NT2/D1 (cell line): ENCODE measurements at regions not wholly inside any gene's neighbourhood (a gene's known extent, or its start where the extent isn't known, plus 50 kb on each side); places are given as distances from the start of the nearest gene placed in this dataset.
"Not testable (repeated sequence)": the region's sequence is repeated elsewhere in the genome, so short reads cannot be mapped to it uniquely, and the experiment has no call there.

Source experiments
- DNase-seq: peaks from one replicate; pipeline ENCODE4 v3.0.0-alpha.2; 2011; ENCODE audit warnings: low read depth, low spot score
- H3K27me3 ChIP-seq: 2 replicates; pipeline ENCODE4 v1.6.0; 2011; ENCODE audit warnings: mild to moderate bottlenecking; ENCODE audit not compliant: insufficient read length, insufficient read depth
- H3K36me3 ChIP-seq: 2 replicates; pipeline ENCODE4 v1.6.1; 2011; ENCODE audit warnings: mild to moderate bottlenecking, low read length, mixed read lengths; ENCODE audit not compliant: insufficient read depth, insufficient read length
- H3K4me1 ChIP-seq: 2 replicates; pipeline ENCODE4 v1.5.1; 2011; ENCODE audit not compliant: insufficient read depth, insufficient read length
- H3K4me3 ChIP-seq: 2 replicates; pipeline ENCODE4 v1.5.1; 2011; ENCODE audit warnings: low read depth; ENCODE audit not compliant: insufficient read length
- H3K9ac ChIP-seq: 2 replicates; pipeline ENCODE4 v1.6.0; 2011; ENCODE audit warnings: low read depth; ENCODE audit not compliant: insufficient read length
- H3K9me3 ChIP-seq: 2 replicates; pipeline ENCODE4 v1.5.1; 2011; ENCODE audit warnings: mild to moderate bottlenecking, low read length; ENCODE audit not compliant: insufficient read depth
- SUZ12 ChIP-seq: IDR thresholded peaks from 2 replicates; pipeline ENCODE4 v1.6.1; 2011; ENCODE audit not compliant: insufficient read length, insufficient read depth; ENCODE audit errors: extremely low read depth
- YY1 ChIP-seq: IDR thresholded peaks from 2 replicates; pipeline ENCODE4 v1.6.1; 2011; ENCODE audit not compliant: insufficient read length, insufficient read depth
- ZNF274 ChIP-seq: IDR thresholded peaks from 2 replicates; pipeline ENCODE4 v1.6.1; 2011; ENCODE audit warnings: mild to moderate bottlenecking, low read depth, low read length

DNA sequence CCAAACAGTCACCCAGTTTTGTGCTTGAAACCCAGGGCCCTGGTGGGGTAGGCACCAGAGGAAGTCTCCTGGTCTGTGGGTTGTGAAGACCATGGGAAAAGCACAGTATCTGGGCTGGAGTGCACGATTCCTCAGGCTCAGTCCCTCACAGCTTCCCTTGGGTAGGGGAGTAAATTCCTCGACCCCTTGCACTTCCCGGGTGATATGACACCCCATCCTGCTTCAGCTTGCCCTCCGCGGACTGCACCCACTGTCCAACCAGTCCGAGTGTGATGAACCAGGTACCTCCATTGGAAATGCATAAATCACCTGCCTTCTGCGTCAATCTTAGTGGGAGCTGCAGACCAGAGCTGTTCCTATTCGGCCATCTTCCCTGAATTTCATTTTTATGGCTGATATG is 133.9 kb upstream of the KCTD3 start:
- TF ChIP-seq SUZ12 (no peak), YY1 (no peak), ZNF274 (no peak)
- H3K4me1 ChIP-seq, result no peaks in the 10 kb centered on the region
- DNase-seq, result no peak
- no peaks in the 10 kb centered on the region for H3K9me3 ChIP-seq
- H3K27me3 ChIP-seq, result no peaks in the 10 kb centered on the region
- H3K4me3 ChIP-seq, result no peak overlapping the region
- H3K9ac ChIP-seq, result no peak overlapping the region
- H3K36me3 ChIP-seq, result no peaks in the 10 kb centered on the region

DNA sequence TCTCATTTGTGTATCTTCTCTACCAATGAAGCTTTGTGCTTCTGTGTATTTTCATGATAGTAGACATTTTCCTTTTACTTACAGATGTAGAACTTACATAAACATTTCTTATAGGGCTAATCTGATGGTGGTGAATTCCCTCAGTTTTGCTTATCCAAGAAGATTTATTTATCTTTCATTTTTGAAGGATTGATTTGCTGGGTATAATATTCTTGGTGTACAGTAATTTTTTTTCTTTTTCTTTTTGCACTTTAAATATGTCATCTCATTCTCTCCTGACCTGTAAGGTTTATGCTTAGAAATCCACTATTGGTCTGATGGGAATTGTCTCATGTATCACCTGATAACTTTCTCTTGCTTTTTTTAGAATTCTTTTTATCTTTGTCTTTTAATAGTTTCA is 127.6 kb upstream of the KCTD3 start:
- Histone ChIP-seq H3K9me3 (peaks cover 18% of the 10 kb centered on the region), H3K9ac (no peak overlapping the region), H3K4me3 (no peak overlapping the region), H3K4me1 (no peaks in the 10 kb centered on the region), H3K36me3 (no peaks in the 10 kb centered on the region), H3K27me3 (no peaks in the 10 kb centered on the region)
- no peak for DNase-seq
- TF ChIP-seq SUZ12, result no peak
- no peak for TF ChIP-seq ZNF274
- TF ChIP-seq YY1, result no peak

DNA sequence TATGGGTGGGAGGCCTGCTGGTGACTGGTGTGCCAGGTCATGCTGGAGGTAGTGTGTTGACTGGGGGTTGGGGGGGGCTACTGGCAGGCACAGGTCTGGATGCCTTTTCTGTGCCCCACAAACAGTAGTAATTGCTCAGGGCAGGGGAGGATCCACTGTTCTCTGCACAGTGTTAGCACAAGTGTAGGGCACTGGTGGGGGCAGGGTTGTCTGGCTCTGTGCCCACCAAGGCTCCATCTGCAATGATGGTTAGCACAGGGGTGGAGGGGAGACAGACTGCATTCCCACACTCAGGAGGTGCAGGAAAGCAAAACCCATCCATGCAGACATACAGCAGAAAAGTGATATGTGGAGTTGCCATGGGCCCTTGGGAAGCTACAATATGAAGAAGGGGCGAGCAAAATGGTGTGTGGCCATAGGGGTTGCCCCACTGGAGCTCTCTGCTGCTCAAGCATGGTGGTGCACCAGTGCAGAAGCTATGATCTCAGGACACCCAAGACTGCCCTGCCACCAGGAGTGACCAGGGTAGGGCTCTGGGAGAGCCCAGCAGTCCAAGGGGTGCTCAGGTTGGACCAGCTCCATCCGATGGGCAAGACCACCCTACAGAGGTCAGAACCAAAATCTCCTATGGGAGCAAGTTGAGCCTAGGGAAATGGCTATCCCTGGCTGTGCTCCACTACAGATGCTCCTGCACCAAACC is 122.2 kb upstream of the KCTD3 start:
- Histone ChIP-seq H3K9me3 (peaks cover 6% of the 10 kb centered on the region), H3K4me1 (no peaks in the 10 kb centered on the region), H3K4me3 (no peak overlapping the region), H3K9ac (no peak overlapping the region), H3K36me3 (no peaks in the 10 kb centered on the region), H3K27me3 (no peaks in the 10 kb centered on the region)
- TF ChIP-seq YY1 (no peak), SUZ12 (no peak), ZNF274 (no peak)
- DNase-seq, result no peak

DNA sequence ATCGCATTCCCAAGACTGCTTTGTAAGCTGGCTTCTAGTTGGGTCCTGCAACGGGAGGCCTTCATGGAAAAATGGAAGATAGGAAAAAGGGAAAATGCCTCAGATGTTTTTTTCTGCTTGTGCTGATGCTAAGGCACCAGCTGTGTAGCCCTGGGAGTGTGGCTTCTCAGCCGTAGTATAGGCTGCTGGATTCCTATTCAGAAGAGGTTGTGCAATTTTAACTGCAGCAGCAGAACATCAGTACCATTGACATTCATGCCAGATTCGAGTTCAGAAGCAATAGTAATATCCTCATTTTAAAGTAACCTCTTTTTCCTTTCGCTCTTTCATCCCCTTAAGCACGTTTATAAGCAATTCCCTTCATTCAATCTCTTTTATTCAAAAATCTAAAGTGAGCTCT is 119.1 kb upstream of the KCTD3 start:
- not testable (repeated sequence) for DNase-seq, H3K4me3 ChIP-seq, H3K9me3 ChIP-seq, H3K36me3 ChIP-seq, H3K27me3 ChIP-seq, H3K9ac ChIP-seq, H3K4me1 ChIP-seq

DNA sequence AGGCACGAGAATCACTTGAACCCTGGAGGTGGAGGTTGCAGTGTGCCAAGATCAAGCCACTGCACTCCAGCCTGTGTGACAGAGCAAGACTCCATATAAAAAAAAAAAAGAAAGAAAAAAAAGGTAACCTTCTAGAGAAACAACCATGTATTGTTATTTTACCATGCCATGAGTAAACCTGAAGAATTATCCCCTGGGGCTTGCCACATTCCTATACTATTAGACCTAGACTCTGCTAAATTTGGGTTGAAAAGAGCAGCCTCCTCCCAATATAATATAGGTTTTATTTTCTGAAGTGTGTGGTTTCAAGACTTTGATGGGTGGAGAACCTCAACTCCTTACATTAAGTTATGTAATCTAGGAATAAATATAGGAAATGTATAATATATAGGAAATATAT is 118.0 kb upstream of the KCTD3 start:
- H3K36me3 ChIP-seq, H3K4me1 ChIP-seq, DNase-seq, H3K27me3 ChIP-seq, H3K9ac ChIP-seq, H3K4me3 ChIP-seq, H3K9me3 ChIP-seq: not testable (repeated sequence)

DNA sequence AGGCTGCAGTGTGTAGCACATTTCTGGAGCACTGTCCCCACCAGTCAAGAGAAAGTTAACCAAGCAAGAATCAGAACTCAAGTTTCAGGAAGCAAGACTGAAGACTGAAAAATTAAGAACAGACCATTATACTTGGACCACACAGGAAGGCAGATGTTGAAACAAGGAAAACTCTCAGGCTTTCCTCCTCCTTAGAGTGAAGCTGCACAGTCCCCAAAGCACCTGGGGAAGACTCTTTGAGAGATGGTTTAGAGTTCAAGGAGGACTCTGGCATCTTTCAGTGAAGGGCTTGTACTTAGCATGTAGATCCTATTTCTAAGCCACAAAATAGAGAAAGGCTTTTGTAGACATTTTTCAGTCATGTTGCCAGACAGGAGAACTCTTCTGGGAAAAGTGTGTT is 113.7 kb upstream of the KCTD3 start:
- Histone ChIP-seq H3K9me3 (no peaks in the 10 kb centered on the region), H3K9ac (no peak overlapping the region), H3K36me3 (no peaks in the 10 kb centered on the region), H3K4me3 (no peak overlapping the region), H3K27me3 (no peaks in the 10 kb centered on the region), H3K4me1 (no peaks in the 10 kb centered on the region)
- no peak for TF ChIP-seq YY1
- no peak for TF ChIP-seq SUZ12
- TF ChIP-seq ZNF274, result no peak
- no peak for DNase-seq

DNA sequence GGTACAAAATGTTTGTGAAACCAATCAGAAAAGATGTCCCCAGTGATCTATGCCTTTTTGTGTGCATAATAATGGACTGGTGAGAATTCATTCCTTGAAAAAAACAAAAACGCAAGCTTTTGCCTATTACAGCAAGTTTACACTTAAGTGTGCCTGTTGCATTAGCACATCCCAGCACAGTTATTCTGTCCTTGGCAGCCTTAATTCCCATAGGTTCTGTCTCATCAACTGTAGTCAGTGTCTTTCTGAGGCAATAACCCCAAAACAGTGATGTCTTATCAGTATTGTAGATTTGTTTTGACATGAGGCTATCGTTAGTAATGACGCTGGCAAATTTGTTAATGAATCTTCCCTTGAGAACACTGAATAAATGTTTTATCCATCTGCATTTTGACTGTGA is 109.9 kb upstream of the KCTD3 start:
- DNase-seq, result no peak
- Histone ChIP-seq H3K27me3 (no peaks in the 10 kb centered on the region), H3K4me3 (no peak overlapping the region), H3K9me3 (no peaks in the 10 kb centered on the region), H3K36me3 (no peaks in the 10 kb centered on the region), H3K4me1 (no peaks in the 10 kb centered on the region), H3K9ac (no peak overlapping the region)
- no peak for TF ChIP-seq SUZ12
- no peak for TF ChIP-seq ZNF274
- no peak for TF ChIP-seq YY1

DNA sequence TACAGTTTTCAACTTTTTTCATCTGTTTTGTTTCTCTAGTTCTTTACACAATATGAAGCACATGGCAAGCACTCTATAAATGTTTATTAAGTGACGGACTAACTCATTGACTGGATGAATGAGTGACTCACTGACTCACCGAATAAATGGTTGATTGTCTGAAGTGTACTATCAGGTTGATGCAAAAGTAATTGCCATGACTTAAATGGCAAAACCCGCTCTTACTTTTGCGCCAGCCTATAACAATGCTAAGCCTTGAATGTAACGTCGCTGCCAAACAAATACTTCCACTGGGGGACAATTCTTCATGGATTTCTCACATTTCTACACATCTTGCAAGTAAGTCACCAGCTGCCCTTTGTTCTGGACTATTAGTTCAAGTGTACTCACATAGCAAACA is 109.0 kb upstream of the KCTD3 start:
- no peak for TF ChIP-seq SUZ12
- no peaks in the 10 kb centered on the region for H3K9me3 ChIP-seq
- H3K27me3 ChIP-seq, result no peaks in the 10 kb centered on the region

More for the DNA sequence above, 109.0 kb upstream of the KCTD3 start:
- H3K9ac ChIP-seq, result no peak overlapping the region
- H3K36me3 ChIP-seq, result no peaks in the 10 kb centered on the region
- no peak for DNase-seq
- no peaks in the 10 kb centered on the region for H3K4me1 ChIP-seq
- H3K4me3 ChIP-seq, result no peak overlapping the region
